GM12878 (cell line): ENCODE measurements at regions not wholly inside any gene's neighbourhood (a gene's known extent, or its start where the extent isn't known, plus 50 kb on each side); places are given as distances from the start of the nearest gene placed in this dataset.

Source experiments
- ATAC-seq: fragments of 200-7000 bp; cut with Tn5 transposase; 3 replicates; pipeline ENCODE4 v1.9.1; 2020; ENCODE audit warnings: mild to moderate bottlenecking, moderate library complexity
- BruUV-seq: library from RNA; stranded (reverse); fragments of 400-500 nt; replicated peaks from 2 replicates; lab custom pipeline; 2021; lab: Mats Ljungman, UMichigan
- CTCF ChIA-PET: fragments of 300-600 bp; sonication (Branson Sonifier 250); formaldehyde crosslinking; extraction: SDS; loops from one replicate; lab custom pipeline; 2021; ENCODE audit warnings: inconsistent platforms; lab: Yijun Ruan, JAX
- POLR2A ChIA-PET: fragments of 350-600 bp; formaldehyde crosslinking; extraction: SDS; loops from one replicate; lab custom pipeline; 2021; ENCODE audit warnings: inconsistent platforms; lab: Charles Lee
- RAD21 ChIA-PET: fragments of 300-600 bp; sonication (Branson Sonifier 250); formaldehyde crosslinking; loops from one replicate; lab custom pipeline; 2023; ENCODE audit warnings: antibody characterized with exemption; ENCODE audit not compliant: unreplicated experiment; lab: Charles Lee
- SMC1A ChIA-PET: fragments of 300-600 bp; sonication (Branson Sonifier 250); formaldehyde crosslinking; loops from one replicate; lab custom pipeline; 2023; ENCODE audit not compliant: unreplicated experiment, uncharacterized antibody; lab: Charles Lee
- DNase-seq: peaks from one replicate; pipeline ENCODE4 v3.0.0-alpha.2; 2011; ENCODE audit warnings: low read depth, low spot score
- FAIRE-seq: peaks from 3 replicates; lab custom pipeline; 2011; peaks lifted over from hg19 to GRCh38; lab: Jason Lieb, UNC
- H2AFZ ChIP-seq: 2 replicates; pipeline ENCODE4 v1.6.0; 2011; ENCODE audit warnings: low read depth, low read length, control low read depth; ENCODE audit not compliant: control insufficient read depth
- H3K27ac ChIP-seq: 2 replicates; pipeline ENCODE4 v1.5.1; 2011; ENCODE audit warnings: control low read depth; ENCODE audit not compliant: control insufficient read depth, insufficient read depth
- H3K27me3 ChIP-seq, 2 experiments: replicated peaks in 1 of 2; 2 replicates each; pipeline versions ENCODE4 v1.6.0 to v1.6.1; 2011; ENCODE audit warnings: low read length in 1 of 2; ENCODE audit not compliant: control insufficient read depth in 2 of 2, insufficient read depth in 2 of 2
- H3K36me3 ChIP-seq, 2 experiments: 2 replicates each; pipeline ENCODE4 v1.5.1; 2011; ENCODE audit warnings: low read length in 1 of 2; ENCODE audit not compliant: control insufficient read depth in 2 of 2, insufficient read depth in 2 of 2
- H3K4me1 ChIP-seq: 2 replicates; pipeline ENCODE4 v1.6.1; 2011; ENCODE audit warnings: mild to moderate bottlenecking, low read length, moderate library complexity, mixed read lengths; ENCODE audit not compliant: control insufficient read depth, insufficient read depth
- H3K4me2 ChIP-seq: 2 replicates; pipeline ENCODE4 v1.6.0; 2011; ENCODE audit warnings: control low read depth; ENCODE audit not compliant: control insufficient read depth, insufficient read depth
- H3K4me3 ChIP-seq: fragments of 200-600 bp; sonication (generic); 2 replicates; pipeline ENCODE4 v1.5.1; 2016
- H3K79me2 ChIP-seq: 2 replicates; pipeline ENCODE4 v1.6.0; 2011; ENCODE audit warnings: low read length; ENCODE audit not compliant: control insufficient read depth, insufficient read depth
- H3K9ac ChIP-seq: 2 replicates; pipeline ENCODE4 v1.8.0; 2011; ENCODE audit warnings: low read length, control low read depth, mixed read lengths; ENCODE audit not compliant: control insufficient read depth, insufficient read depth
- H3K9me3 ChIP-seq: replicated peaks from 3 replicates; pipeline ENCODE4 v1.5.1; 2011; ENCODE audit warnings: mild to moderate bottlenecking, low read length; ENCODE audit not compliant: control insufficient read depth, insufficient read depth
- H4K20me1 ChIP-seq: 2 replicates; pipeline ENCODE4 v1.6.0; 2011; ENCODE audit not compliant: control insufficient read depth, insufficient read depth
- CREM ChIP-seq: IDR thresholded peaks from 2 replicates; pipeline ENCODE4 v1.6.1; 2014; ENCODE audit warnings: antibody characterized with exemption, low read depth
- E2F4 ChIP-seq: IDR thresholded peaks from 2 replicates; pipeline ENCODE4 v1.6.1; 2012; ENCODE audit warnings: low read depth, low read length, improper control_type of control experiment
- HDAC6 ChIP-seq: fragments of 200-600 bp; sonication (generic); IDR thresholded peaks from one replicate; pipeline ENCODE4 v1.8.0; 2017; ENCODE audit warnings: antibody characterized with exemption; ENCODE audit not compliant: unreplicated experiment
- MYB ChIP-seq: fragments of 150-350 bp; IDR thresholded peaks from 2 replicates; pipeline ENCODE4 v1.6.1; 2014; ENCODE audit warnings: mild to moderate bottlenecking, low read depth, low read length, borderline replicate concordance
- NFXL1 ChIP-seq: fragments of 450-650 bp; IDR thresholded peaks from 2 replicates; pipeline ENCODE4 v1.6.1; 2017; ENCODE audit warnings: antibody characterized with exemption, mild to moderate bottlenecking, borderline replicate concordance
- POLR2AphosphoS5 ChIP-seq: IDR thresholded peaks from 2 replicates; pipeline ENCODE4 v1.6.1; 2011; ENCODE audit warnings: mild to moderate bottlenecking, low read length, inconsistent platforms
- ZBTB4 ChIP-seq: fragments of 450-650 bp; formaldehyde crosslinking; IDR thresholded peaks from 2 replicates; pipeline ENCODE4 v1.4.0; 2022; ENCODE audit warnings: mild to moderate bottlenecking, moderate library complexity
- ZNF207 ChIP-seq: fragments of 450-650 bp; IDR thresholded peaks from 2 replicates; pipeline ENCODE4 v1.6.1; 2014; ENCODE audit warnings: antibody characterized with exemption, mild to moderate bottlenecking, borderline replicate concordance
- ZNF24 ChIP-seq: fragments of 450-650 bp; IDR thresholded peaks from 2 replicates; pipeline ENCODE4 v1.6.1; 2017; ENCODE audit warnings: antibody characterized with exemption, mild to moderate bottlenecking
- WGBS: methylation state at CpG from one replicate; pipeline ENCODE4 v1.1.6; 2016; ENCODE audit warnings: low lambda C conversion rate; ENCODE audit not compliant: insufficient replicate concordance, insufficient coverage; ENCODE audit errors: missing lambda C conversion rate; 5-methylcytosine and 5-hydroxymethylcytosine counted together
- in situ Hi-C: fragments of 300-500 bp; cut with MboI; formaldehyde crosslinking; loops from 9 replicates; pipeline ENCODE4 v1.14.3; 2018; ENCODE audit warnings: mixed read lengths
- intact Hi-C: fragments of 100-400 bp; cut with micrococcal nuclease; formaldehyde crosslinking; loops from one replicate; pipeline ENCODE4 v1.14.2; 2022; ENCODE audit not compliant: unreplicated experiment

GRCh38 chr17:71331754-71332325, 789.0 kb upstream of the SOX9 start:
- FAIRE-seq: no peak

GRCh38 chr17:71334048-71334751, 786.6 kb upstream of the SOX9 start:
- Histone ChIP-seq H3K9ac (no peak overlapping the region), H3K4me3 (no peak overlapping the region), H3K27me3 (no peaks in the 10 kb centered on the region), H3K36me3 (no peaks in the 10 kb centered on the region), H3K27ac (no peak overlapping the region), H3K79me2 (no peaks in the 10 kb centered on the region), H3K4me2 (no peak overlapping the region), H3K4me1 (no peaks in the 10 kb centered on the region), H3K9me3 (no peaks in the 10 kb centered on the region), H2AFZ (no peak overlapping the region), H4K20me1 (no peaks in the 10 kb centered on the region)
- RAD21 ChIA-PET: no interaction called here
- FAIRE-seq (no peak), ATAC-seq (no peak), DNase-seq (no peak)
- CTCF ChIA-PET: no interaction called here
- SMC1A ChIA-PET: no interaction called here
- POLR2A ChIA-PET: no interaction called here
- TF ChIP-seq ZBTB4 (no peak), HDAC6 (no peak), ZNF207 (no peak), NFXL1 (no peak), E2F4 (no peak), POLR2AphosphoS5 (no peak), ZNF24 (no peak)
- in situ Hi-C loops: no loop called here
- 48% methylated on average over 2 of the region's 2 CpGs for WGBS
- intact Hi-C loops: no loop called here
- BruUV-seq: no TSS peak

More at GRCh38 chr17:71331754-71332325, 789.0 kb upstream of the SOX9 start:
- TF ChIP-seq CREM (no peak), MYB (no peak)
- in situ Hi-C loops (no loop called here), intact Hi-C loops (no loop called here)
- BruUV-seq: no TSS peak
- DNase-seq: no peak
- no peak for ATAC-seq
- Histone ChIP-seq H3K4me2 (no peak overlapping the region), H3K27me3 (no peaks in the 10 kb centered on the region), H2AFZ (no peak overlapping the region), H3K4me1 (no peaks in the 10 kb centered on the region), H3K36me3 (no peaks in the 10 kb centered on the region), H3K9ac (no peak overlapping the region), H3K79me2 (no peaks in the 10 kb centered on the region), H4K20me1 (no peaks in the 10 kb centered on the region), H3K4me3 (no peak overlapping the region), H3K9me3 (no peaks in the 10 kb centered on the region), H3K27ac (no peak overlapping the region)
- CTCF ChIA-PET: no interaction called here
- WGBS: 24% methylated on average over 5 of the region's 5 CpGs
- POLR2A ChIA-PET: no interaction called here
- RAD21 ChIA-PET: no interaction called here
- SMC1A ChIA-PET: no interaction called here
